OCI-LY1 (cell line): ENCODE measurements at regions not wholly inside any gene's neighbourhood (a gene's known extent, or its start where the extent isn't known, plus 50 kb on each side); places are given as distances from the start of the nearest gene placed in this dataset.

ENCODE experiments used
- H2AFZ ChIP-seq: fragments of 200-600 bp; sonication (generic), shearing (Covaris generic); 2 replicates; pipeline ENCODE4 v1.6.0; 2014; ENCODE audit warnings: antibody characterized with exemption, mild to moderate bottlenecking, low read length
- H3F3A ChIP-seq: fragments of 200-600 bp; sonication (generic), shearing (Covaris generic); 2 replicates; pipeline ENCODE4 v1.6.0; 2014; ENCODE audit warnings: mild to moderate bottlenecking, antibody characterized with exemption, low read length, moderate library complexity; ENCODE audit not compliant: insufficient read depth
- H3K27ac ChIP-seq: fragments of 200-600 bp; sonication (generic); 2 replicates; pipeline ENCODE4 v1.5.1; 2014; ENCODE audit warnings: low read length, mixed run types, mild to moderate bottlenecking, low read depth; ENCODE audit not compliant: poor library complexity, severe bottlenecking
- H3K27me3 ChIP-seq: fragments of 200-600 bp; sonication (generic); 2 replicates; pipeline ENCODE4 v1.6.0; 2014; ENCODE audit warnings: antibody characterized with exemption, mild to moderate bottlenecking, low read length, moderate library complexity; ENCODE audit not compliant: insufficient read depth
- H3K36me3 ChIP-seq: fragments of 200-600 bp; sonication (generic); 2 replicates; pipeline ENCODE4 v1.6.1; 2014; ENCODE audit warnings: mild to moderate bottlenecking, antibody characterized with exemption, low read length, moderate library complexity, mixed read lengths; ENCODE audit not compliant: insufficient read depth
- H3K4me1 ChIP-seq: fragments of 200-600 bp; sonication (generic); 2 replicates; pipeline ENCODE4 v1.5.1; 2014; ENCODE audit warnings: mild to moderate bottlenecking, low read length, moderate library complexity; ENCODE audit not compliant: insufficient read depth, severe bottlenecking
- H3K4me2 ChIP-seq: fragments of 200-600 bp; sonication (generic), shearing (Covaris generic); 2 replicates; pipeline ENCODE4 v1.6.1; 2014; ENCODE audit warnings: low read length
- H3K4me3 ChIP-seq: fragments of 200-600 bp; sonication (generic); 2 replicates; pipeline ENCODE4 v1.5.1; 2014; ENCODE audit warnings: low read length, low read depth, mild to moderate bottlenecking, mixed read lengths; ENCODE audit not compliant: poor library complexity, severe bottlenecking
- H3K79me2 ChIP-seq: fragments of 200-600 bp; shearing (Covaris generic); 2 replicates; pipeline ENCODE4 v1.6.1; 2016; ENCODE audit warnings: mixed run types, low read length, mixed read lengths; ENCODE audit not compliant: insufficient read depth
- H3K9ac ChIP-seq: fragments of 200-600 bp; sonication (generic), shearing (Covaris generic); 2 replicates; pipeline ENCODE4 v1.6.1; 2014; ENCODE audit warnings: mild to moderate bottlenecking, low read length, mixed read lengths
- H3K9me2 ChIP-seq: fragments of 200-600 bp; sonication (generic), shearing (Covaris generic); 2 replicates; pipeline ENCODE4 v1.6.1; 2014; ENCODE audit warnings: low read depth, mild to moderate bottlenecking, low read length, mixed read lengths
- H3K9me3 ChIP-seq: fragments of 200-600 bp; shearing (Covaris generic); 2 replicates; pipeline ENCODE4 v1.6.1; 2014; ENCODE audit warnings: low read length, mixed read lengths
- H4K20me1 ChIP-seq: fragments of 200-600 bp; sonication (generic), shearing (Covaris generic); 2 replicates; pipeline ENCODE4 v1.6.0; 2016; ENCODE audit warnings: mild to moderate bottlenecking, low read length; ENCODE audit not compliant: insufficient read depth
- EZH2 ChIP-seq: fragments of 200-600 bp; sonication (generic), shearing (Covaris generic); IDR thresholded peaks from 2 replicates; pipeline ENCODE4 v1.8.0; 2017; ENCODE audit warnings: borderline replicate concordance, mixed run types, mild to moderate bottlenecking, antibody characterized with exemption, low read length, moderate library complexity, mixed read lengths
- TF ChIP-seq, protein P1 (sequence below): fragments of 200-600 bp; sonication (generic), shearing (Covaris generic); IDR thresholded peaks from 2 replicates; pipeline ENCODE4 v1.5.1; 2017; ENCODE audit warnings: mild to moderate bottlenecking, antibody characterized with exemption, low read length, moderate library complexity, mixed read lengths

DNA sequence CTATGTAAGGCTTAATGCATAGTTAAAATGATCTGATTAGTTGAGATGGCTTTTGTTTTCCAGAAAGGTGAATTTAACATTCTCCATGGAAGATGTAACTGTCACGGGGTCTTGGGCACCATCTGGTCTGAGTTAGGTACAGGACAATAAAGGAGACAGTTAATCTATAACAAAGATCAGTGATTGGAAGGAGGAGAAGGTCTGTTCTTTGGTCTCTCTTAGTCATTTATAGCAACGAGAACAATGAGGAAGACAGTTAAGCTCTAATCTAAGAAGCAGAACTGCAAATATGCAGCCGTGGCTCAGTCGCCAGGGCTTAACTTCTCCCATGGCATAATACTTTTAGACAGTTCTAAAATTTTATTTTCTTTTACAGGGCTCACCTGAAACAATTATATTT, 405.5 kb upstream of the SULF2 start:
- H3K4me2 ChIP-seq: no peak overlapping the region
- H3F3A ChIP-seq: no peaks in the 10 kb centered on the region
- no peaks in the 10 kb centered on the region for H3K4me1 ChIP-seq
- no peak overlapping the region for H3K27ac ChIP-seq
- H3K4me3 ChIP-seq: no peak overlapping the region
- TF ChIP-seq, protein P1, sequence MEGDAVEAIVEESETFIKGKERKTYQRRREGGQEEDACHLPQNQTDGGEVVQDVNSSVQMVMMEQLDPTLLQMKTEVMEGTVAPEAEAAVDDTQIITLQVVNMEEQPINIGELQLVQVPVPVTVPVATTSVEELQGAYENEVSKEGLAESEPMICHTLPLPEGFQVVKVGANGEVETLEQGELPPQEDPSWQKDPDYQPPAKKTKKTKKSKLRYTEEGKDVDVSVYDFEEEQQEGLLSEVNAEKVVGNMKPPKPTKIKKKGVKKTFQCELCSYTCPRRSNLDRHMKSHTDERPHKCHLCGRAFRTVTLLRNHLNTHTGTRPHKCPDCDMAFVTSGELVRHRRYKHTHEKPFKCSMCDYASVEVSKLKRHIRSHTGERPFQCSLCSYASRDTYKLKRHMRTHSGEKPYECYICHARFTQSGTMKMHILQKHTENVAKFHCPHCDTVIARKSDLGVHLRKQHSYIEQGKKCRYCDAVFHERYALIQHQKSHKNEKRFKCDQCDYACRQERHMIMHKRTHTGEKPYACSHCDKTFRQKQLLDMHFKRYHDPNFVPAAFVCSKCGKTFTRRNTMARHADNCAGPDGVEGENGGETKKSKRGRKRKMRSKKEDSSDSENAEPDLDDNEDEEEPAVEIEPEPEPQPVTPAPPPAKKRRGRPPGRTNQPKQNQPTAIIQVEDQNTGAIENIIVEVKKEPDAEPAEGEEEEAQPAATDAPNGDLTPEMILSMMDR: no peak
- TF ChIP-seq EZH2: no peak
- no peaks in the 10 kb centered on the region for H3K9me3 ChIP-seq
- H3K79me2 ChIP-seq: no peaks in the 10 kb centered on the region
- no peak overlapping the region for H2AFZ ChIP-seq
- no peaks in the 10 kb centered on the region for H4K20me1 ChIP-seq
- H3K9ac ChIP-seq: no peak overlapping the region
- no peaks in the 10 kb centered on the region for H3K36me3 ChIP-seq
- H3K27me3 ChIP-seq: no peaks in the 10 kb centered on the region
- H3K9me2 ChIP-seq: no peaks in the 10 kb centered on the region

DNA sequence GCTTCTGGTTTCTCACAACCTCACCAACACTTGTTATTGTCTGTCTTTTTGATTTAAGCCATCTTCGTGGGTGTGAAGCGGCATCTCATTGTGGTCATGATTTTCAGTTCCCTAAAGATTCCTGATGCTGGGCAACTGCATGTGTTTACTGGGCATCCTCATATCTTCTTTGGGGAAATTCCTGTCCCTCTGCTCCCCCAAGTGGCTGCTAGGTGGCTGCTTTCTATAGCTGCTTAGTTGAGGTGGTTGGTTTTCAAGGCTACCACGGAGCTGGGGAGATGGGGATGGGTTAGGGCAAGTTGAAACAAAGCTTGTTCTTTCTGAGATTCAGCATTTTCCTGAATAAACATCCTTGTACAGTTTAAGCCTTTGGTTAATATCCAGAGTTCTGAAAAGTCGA, 403.9 kb upstream of the SULF2 start:
- H3K27ac ChIP-seq: no peak overlapping the region
- H2AFZ ChIP-seq: no peak overlapping the region
- H3K4me1 ChIP-seq: no peaks in the 10 kb centered on the region
- no peak overlapping the region for H3K4me3 ChIP-seq
- H3K79me2 ChIP-seq: no peaks in the 10 kb centered on the region
- H3K27me3 ChIP-seq: no peaks in the 10 kb centered on the region
- H3K9me2 ChIP-seq: no peaks in the 10 kb centered on the region
- no peak overlapping the region for H3K4me2 ChIP-seq
- no peaks in the 10 kb centered on the region for H3F3A ChIP-seq
- H3K9ac ChIP-seq: no peak overlapping the region
- TF ChIP-seq, protein P1: peak; percentile 23; the same call in 1 of the 2 replicates
- TF ChIP-seq EZH2: no peak
- H3K9me3 ChIP-seq: no peaks in the 10 kb centered on the region
- no peaks in the 10 kb centered on the region for H4K20me1 ChIP-seq
- H3K36me3 ChIP-seq: no peaks in the 10 kb centered on the region

DNA sequence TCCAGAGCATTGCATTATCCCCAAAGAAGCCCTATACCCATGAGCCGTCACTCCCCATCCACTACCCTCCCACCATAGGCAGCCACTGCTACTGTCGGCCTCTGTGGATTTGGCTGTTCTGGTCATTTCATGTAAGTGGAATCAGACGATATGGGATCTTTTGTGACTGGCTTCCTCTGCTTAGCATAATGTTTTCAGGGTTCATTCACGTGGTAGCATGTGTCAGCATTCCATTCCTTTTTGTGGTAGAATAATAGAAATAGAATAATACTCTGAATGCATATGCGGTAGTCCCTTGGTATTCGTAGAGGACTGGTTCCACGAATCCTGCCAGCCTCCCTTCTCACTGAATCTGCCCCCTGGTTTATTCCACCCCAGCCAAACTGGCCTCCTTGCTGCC, 402.6 kb upstream of the SULF2 start:
- Histone ChIP-seq H4K20me1 (no peaks in the 10 kb centered on the region), H3K9ac (no peak overlapping the region), H3K4me3 (no peak overlapping the region)

More for the DNA sequence above, 402.6 kb upstream of the SULF2 start:
- Histone ChIP-seq H3K9me3 (no peaks in the 10 kb centered on the region), H3F3A (no peaks in the 10 kb centered on the region), H2AFZ (no peak overlapping the region), H3K27ac (no peak overlapping the region), H3K9me2 (no peaks in the 10 kb centered on the region), H3K36me3 (no peaks in the 10 kb centered on the region), H3K79me2 (no peaks in the 10 kb centered on the region), H3K4me2 (no peak overlapping the region), H3K27me3 (no peaks in the 10 kb centered on the region), H3K4me1 (no peaks in the 10 kb centered on the region)
- TF ChIP-seq, protein P1: no peak
- TF ChIP-seq EZH2: no peak
